GM19025 (cell line): ENCODE measurements at regions not wholly inside any gene's neighbourhood (a gene's known extent, or its start where the extent isn't known, plus 50 kb on each side); places are given as distances from the start of the nearest gene placed in this dataset.

Source experiments
- ATAC-seq: cut with Tn5 transposase; IDR thresholded peaks from one replicate; pipeline ENCODE4 v1.9.1; 2021; ENCODE audit warnings: mild to moderate bottlenecking, low read depth, moderate library complexity; ENCODE audit not compliant: unreplicated experiment

DNA sequence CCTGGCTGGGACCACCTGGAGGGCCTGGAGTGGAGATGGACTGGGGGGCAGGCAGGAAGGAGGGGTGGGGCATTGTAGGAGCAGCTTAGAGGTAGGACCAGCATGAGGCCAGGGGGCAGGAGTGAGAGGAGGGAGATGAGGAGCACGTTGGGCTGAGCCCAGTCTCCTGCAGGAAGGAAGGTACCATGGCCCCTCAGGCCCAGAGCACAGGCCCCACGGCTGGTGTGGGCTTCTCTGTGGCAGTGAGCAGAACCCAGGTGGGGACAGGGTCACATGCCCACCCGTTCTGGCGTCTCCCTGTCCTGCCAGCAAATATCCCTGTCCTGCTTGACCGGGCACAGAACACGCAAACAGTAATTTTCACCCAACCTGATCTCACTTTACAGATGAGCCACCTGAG, 141.8 kb downstream of the ENGASE start:
- ATAC-seq, result no peak

DNA sequence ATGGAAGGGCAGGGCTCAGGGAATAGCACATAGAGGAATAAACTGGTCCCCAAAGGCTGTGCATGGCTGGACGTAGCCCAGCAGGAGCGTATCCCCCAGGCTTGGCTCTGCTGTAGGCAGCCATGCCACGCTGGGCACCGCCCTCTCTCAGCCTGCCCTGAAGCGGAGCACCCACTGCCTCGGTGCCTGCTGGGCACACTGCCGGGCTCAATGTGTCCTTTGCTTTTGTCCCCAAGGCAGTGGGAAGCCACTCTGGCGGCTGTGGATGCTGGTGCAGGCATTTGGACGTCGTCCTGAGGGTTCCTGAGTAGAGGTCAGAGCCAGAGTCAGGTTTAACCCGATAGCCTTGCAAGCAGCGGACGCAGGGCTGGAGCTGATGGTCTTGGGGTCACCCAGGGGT, 141.0 kb downstream of the ENGASE start:
- ATAC-seq, result no peak

DNA sequence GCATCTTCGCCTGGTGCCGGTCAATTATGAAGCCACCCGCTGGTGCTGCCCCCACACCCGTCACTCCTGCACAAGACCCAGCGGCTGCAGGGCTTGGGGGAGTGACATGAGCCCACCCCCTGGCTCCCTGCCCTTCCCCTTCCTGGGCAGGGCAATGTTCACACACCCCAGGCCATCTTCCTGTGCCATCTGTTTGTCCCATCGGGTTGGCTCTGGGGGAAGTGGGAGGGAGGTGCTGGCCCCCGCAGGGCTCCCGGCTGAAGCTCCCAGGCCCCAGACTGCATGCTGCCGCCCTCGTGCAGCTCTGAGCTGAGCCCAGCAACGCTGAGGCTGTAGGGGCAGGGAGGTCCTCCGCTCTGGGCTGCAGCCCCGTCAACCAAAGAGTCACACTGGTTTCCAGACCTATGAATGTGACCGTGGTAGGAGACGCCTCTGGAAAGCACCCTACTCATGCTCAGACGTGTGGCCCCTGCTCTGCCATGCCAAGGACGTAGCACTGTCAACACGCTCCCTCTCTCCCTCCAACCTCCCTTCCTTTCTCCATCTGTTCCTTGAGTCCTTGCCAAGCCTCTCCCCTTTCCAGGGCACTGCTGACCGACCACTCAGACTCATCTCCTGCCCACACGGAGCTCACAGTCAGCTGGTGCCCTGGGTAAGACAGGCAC, 140.4 kb downstream of the ENGASE start:
- no peak for ATAC-seq

DNA sequence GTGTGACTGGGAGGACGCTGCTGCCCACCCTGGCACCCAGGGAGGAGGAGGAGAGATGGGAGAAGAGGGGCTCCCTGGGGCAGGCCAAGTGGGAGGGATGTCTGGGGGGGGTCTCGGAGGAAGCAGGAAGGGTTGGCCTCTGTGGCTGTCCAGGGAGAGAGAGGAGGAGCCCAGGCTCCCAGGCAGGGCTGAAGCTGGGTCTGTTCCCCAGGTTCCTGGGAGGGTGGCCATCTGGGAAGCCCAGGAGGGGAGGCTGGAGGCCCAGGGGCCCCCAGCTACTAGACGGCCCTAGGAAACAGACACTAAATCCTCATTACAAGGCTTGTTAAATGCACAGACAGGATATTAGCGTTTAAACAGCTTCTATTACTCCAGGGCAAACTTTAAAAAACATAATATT, 139.8 kb downstream of the ENGASE start:
- ATAC-seq, result no peak

DNA sequence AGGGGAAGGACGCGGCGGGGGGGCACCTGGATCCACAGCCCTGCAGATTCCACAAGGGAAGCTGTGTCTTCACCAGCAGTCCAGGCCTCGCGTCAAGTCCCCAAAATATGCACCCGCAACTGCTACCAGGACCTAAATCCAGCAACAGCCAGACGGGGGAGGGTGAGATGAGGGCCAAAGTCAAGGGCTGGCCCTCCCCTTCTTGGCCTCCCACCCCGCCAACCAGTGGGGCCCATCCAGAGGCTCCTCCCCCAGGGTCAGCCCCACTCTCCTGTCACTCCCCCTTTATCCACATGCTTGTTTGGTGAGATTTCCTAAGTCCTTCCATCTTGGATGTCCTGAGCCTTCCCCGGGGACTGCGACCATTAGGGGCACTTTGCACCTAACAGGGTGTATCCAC, 138.7 kb downstream of the ENGASE start:
- ATAC-seq, result no peak

DNA sequence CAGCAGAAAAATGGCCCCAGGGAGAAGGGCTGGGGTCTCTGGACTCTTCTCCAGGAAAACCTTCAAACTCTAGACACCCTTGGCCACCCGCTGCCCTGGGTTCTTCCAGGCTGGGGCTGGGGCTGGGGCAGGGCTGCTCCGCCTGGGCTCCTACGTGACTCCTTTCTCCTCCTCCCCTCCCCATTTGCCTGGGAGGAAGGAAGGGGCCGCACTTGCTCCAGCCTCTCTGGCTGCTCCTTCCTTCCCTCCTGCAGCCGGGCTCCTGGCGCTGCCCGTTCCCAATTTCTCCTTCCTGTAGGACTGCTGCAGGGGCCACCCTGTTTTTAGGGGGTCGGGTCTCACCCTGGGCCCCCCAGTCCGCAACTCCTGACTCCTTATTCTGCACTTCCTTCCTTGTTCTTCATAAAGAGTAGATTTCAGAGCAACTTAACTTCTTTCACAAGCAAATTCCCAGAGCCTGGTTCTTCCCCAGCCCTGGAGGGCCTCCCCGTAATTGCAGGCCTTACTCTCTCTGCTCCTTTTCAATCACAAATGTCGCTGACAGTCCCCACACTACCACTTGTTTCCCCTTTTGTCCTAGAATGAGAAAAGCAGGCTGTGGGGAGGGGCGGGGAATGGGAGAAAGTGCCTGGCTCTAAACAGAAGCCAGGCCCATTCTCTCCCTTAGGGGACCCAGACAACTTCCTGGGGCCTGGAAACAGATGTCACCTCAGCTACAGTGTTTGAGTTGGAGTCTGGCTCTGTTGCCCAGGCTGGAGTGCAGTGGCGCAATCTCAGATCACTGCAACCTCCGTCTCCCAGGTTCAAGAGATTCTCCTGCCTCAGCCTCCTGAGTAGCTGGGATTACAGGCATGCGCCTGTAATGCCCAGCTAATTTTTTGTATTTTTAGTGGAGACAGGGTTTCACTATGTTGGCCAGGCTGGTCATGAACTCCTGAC, 137.8 kb downstream of the ENGASE start:
- no peak for ATAC-seq

DNA sequence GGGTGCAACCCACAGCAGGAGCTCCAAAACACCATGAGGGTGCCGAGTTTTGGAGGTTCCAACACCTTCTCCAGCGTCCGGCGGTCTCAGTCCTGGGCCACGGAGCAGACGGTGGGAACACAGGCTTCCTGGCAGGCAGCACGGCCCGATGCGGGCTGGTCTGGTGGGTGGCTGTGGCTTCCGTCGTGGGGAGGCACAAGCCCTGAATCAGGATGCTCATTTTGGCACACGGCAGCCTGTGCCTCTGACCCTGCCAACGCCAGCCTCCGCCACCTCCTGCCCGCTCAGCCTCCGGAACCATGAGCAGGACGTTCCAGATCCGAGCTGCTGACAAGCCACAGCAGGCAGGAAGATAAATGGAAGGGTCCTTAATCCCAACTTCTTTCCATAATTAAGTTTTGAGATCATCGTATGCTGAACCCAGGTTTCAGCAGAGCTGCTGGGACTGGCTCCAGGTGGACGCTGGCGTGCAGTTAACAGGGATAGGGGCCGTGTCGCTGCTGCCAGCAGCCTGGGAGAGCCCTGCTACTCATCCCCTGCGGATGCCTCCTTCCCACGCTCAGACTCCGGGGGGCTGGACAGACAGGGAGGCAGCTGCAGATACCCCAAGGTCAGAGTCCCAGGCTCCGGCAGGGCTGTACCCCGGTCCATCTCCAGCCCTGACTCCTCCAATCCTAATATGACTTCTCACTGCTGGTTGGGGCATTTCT, 136.6 kb downstream of the ENGASE start:
- no peak for ATAC-seq

DNA sequence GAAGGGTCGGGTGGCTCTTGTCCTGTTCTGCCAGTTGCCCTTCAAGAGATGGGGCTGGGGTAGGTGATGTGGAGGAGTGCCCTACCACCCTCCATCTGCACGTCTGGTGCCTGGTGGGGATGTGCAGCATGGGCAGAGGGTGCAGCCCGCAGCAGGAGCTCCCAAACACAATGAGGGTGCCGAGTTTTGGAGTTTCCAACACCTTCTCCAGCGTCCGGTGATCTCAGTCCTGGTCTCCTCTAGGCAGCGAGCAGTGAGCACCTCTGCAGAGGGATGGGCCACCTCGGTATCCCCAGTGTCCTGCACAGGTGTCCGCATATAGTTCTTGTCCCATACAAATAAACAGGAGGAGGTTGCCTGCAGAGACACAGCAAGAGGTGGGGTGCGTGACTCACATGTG, 136.0 kb downstream of the ENGASE start:
- ATAC-seq, result no peak

DNA sequence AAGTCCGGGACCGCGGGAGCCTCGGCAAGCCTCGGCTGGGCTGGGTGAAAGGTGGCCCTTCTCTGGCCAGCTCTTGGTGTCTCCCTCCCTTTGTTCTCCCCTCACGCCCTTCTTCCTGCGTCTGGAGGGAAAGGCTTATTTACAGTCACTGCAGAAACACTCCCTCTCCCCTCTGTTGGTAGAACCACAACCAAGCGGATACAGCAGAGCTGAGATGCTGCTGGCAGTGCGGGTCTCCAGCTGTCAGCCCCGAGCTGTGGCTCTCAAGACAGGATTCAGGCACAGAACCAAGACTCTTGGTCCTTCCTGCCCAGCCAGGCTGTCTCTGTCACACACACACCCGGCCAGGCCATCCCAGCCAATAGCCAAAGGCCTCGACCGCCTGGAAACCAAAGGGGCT, 133.3 kb downstream of the ENGASE start:
- no peak for ATAC-seq

DNA sequence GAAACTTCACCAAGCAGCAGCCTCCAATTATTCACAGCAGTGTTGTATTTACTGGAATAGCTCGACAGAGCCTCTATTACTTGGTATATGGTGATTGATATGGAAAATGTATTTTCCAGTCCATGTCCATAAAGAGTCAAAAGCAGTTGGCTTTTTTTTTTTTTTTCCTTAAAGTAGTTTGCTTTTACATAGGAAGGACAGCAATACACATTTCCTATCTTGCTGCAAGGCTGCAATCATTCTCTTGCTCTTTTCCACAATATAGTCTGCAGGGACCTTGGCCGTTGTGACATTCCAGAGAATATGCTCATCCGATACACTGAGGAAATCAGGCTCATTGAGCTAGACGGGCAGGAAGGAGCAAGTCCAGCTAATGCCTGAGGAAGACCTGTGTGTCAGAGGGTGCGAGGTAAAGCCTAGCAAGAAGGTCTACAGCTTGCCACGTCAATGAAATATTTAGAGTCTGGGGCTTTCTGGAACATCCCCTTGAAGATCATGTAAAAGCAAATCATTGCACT, 131.1 kb downstream of the ENGASE start:
- no peak for ATAC-seq

DNA sequence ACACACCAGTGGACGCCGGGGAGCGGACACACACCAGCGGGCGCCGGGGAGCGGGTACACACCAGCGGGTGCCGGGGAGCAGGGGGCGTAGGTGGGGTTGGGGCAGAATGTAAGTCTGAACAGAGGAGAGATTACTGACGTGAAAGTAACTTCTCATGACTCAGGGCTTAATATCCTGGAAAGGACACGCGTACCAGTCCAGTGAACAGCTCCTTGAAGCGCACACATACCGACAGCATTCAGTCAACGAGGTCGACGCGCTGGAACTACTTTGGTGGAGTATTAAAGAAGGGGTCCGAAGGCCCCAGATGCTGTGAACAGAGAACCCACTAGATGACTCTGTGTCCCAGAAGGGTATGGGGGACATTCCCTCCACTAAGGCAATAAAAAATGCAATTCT, 129.6 kb downstream of the ENGASE start:
- ATAC-seq, result no peak

DNA sequence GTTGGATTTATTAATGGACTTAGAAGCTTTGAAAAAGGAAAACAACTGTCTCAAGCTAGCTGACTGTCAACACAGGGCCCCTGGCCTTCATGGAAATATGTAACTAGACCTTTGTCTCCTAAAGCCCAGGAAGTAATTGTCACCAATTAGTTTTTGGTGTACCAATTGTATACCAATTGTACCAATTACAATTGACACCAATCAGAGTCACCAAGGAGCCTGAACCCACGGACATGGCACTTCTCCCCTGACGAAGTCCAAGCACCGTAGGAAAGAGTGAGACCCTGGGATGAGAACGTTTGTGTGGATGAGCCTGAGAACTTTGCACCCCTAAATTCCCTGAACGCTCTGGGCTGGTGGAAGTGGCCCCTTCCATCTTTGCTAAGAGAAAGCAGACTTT, 129.0 kb downstream of the ENGASE start:
- ATAC-seq, result no peak

DNA sequence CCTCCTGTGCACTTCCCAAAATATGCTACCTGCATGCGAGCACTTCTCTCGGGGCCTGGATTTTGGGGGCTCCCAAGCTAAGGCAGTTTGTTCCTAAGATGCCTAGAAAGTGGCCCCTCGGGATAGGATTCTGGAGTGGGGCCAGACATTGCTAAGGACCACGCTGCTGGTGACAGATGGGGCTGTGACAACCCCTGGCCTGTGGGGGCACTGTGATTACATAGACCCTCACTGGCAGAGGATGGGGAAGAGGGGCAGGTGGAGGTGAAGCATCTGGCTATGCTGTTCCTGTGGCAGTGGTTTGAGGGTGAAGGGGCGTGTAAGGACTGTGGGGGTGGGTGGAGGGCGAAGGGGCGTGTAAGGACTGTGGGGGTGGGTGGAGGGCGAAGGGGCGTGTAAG, 128.4 kb downstream of the ENGASE start:
- no peak for ATAC-seq

DNA sequence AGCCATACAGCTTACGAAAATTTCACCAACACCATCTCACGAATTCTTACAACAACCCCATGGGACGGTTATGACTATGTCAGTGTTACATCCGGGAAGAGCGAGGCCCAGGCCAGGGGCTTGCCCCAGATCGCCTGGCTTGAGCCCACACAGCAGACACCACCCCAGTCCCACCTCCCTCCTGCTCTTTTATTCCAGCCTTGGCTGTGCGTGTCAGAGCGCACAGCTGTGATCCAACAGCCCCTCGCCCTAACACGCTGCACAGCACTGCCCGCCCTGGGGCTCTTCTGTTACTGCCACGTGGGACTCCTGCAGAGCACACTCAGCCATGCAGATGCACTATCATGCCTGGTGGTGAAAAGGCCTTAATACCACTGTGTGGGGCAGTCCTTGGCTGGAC, 127.9 kb downstream of the ENGASE start:
- no peak for ATAC-seq

DNA sequence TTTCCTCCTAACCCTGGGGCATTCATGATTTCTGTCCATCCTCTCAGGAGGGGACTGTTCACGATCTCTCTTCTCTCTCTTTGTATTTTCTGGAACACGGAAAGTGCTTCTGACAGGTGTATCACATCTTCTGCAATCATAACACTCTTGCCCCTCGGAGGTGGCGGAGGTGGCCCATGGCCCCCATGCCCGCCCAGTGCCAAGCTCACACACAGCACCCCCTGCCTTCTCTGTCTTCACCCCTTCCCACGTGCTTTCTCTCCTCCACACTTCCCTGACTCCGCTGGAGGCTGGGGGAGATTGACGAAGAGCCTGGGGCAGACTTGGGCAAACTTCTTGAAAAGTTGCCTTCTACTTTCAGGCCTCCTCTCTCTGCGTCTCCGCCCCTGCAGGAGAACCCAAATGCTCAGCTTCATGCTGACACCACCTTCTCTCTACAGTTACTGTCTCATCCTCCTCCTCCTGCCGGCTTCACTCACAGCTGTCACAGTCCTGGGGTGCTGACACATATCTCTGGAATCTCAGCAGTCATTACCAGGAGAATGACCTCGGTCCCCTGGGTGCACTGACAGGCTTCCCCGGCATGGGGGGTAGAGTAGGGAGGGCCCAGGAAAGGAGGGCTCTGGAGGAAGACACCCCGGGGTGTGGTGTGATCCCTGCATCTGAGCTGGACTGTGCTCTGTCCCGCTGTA, 127.1 kb downstream of the ENGASE start:
- ATAC-seq, result no peak

DNA sequence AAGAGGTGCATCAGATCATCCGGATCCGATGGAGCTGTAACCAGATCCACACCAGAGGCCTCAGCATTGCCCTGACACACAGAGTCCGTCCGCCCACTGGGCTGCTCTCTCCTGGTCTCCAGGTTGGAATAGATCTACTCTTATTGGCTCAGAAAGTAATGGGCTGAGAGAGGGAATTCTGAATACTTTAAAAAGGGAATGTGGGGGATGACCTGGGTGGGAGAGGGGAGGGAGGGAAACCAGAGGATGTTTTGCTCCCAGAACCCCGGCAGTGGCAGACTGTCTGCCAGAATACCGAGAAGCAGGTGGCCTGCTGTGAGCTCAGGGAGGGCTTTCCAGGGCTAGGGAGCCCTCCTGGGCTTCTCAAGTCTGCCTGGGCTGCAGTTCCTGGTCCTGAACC, 126.5 kb downstream of the ENGASE start:
- ATAC-seq, result no peak

DNA sequence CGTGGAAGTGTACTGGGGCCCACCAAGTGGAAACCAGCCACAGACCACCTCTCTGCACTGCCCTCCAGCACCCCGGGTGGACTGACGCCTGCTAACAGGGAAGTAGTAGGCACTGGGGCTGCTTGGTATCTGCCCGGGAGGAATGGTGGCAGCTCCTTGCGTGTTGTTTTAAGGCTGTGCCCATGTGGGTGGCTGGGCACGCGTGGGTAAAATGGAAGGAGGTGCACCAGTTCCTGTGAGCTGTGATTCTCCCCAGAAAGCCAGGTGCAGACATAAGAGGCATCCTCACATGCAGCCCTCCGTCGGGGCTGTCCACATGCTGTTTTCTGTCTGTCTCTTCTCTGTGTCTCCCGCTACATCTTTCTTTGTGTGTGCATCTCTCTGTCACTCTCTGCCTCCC, 122.3 kb downstream of the ENGASE start:
- no peak for ATAC-seq

DNA sequence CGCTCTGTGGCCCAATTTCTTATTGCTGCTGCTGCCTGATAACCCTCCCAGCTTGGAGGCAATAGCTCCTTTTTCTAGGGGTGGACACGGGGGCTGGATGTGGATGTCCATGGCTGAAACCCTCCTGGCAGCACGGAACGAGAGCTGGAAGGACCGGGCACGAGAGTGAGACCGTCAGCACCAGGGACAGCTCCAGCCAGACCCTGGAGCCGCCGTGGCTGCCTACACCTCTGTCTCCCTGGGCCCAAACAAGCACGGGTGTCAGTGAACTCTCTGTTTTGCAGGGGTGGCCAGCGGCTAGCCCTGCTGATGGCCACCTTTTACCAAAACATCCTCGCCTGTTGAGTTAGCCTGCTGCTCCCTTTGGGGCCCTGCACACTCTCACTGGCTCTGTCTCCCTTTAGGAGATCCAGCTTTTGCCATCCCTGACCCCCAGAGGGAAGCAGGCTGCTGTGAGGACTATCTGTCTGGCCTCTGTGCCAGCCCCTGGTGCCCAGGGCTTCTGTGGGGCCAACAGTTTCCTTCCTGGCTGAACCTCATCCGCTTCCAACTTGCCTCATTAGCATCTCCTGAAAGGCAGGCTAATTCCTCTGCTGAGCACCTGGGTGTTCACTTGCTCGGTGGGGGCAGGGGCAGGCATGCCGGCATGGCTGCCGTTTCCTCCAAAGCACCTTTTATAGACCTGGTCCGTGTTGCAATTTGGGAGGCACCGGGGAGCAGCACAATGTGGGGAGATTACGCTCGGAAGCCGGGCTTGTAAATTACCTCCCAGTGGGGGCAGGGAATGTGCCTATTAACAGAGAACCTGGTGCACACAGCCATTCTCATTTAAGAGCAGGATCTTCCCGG, 118.1 kb downstream of the ENGASE start:
- ATAC-seq, result no peak

DNA sequence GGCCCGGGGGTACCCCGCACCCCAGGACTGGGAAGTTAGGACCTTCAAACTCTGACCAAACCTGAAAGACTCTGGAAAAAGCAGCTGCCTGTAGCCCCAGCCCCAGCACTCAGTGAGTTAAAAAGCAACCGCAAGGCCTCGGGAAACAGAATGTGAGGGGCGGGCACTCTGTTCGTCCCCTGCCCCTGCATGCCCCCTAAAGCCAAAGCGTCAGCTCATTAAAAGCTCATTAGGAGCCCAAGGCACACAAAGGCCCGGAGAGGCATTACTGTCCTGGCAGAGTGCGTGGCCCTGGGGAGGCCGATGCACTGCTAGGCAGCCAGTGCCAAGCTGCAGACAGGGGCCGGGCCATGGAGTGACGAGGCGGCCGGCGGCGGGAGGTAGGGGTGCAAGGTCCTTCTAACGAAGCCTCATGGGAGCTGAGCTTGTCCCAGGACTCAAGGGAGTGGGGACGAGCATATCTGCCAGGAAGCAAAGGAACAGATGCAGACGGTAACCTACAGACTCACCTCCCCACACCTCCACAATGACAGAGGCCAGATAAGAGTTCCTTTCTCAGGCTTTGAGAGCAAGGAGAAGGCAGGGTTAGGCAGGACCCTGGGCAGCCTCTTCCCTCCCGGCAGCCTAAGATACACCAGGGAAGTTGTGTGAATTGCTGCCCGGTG, 116.8 kb downstream of the ENGASE start:
- no peak for ATAC-seq
